Activated CD8-positive, alpha-beta T cell treated with anti-CD3 and anti-CD28 coated beads, Interleukin-2, amount 10 ng/mL, durations not matched to agents 7 days and 5 days (primary cell): ENCODE measurements at regions not wholly inside any gene's neighbourhood (a gene's known extent, or its start where the extent isn't known, plus 50 kb on each side); places are given as distances from the start of the nearest gene placed in this dataset.
A peak's percentile ranks its signal among the peaks of the same experiment; 100 is the strongest.

Source experiments
- ATAC-seq: fragments of 150-1000 bp; cut with Tn5 transposase; one replicate; pipeline ENCODE4 v1.10.0; 2021; ENCODE audit warnings: moderate library complexity
- CTCF ChIA-PET: fragments of 350-600 bp; sonication (Branson Sonifier 250); formaldehyde crosslinking; loops from one replicate; lab custom pipeline; 2021; ENCODE audit warnings: antibody characterized with exemption; lab: Charles Lee
- POLR2A ChIA-PET: fragments of 350-600 bp; sonication (Branson Sonifier 250); formaldehyde crosslinking; loops from one replicate; lab custom pipeline; 2021; ENCODE audit warnings: antibody characterized with exemption; lab: Charles Lee
- DNase-seq: peaks from one replicate; pipeline ENCODE4 v3.0.0-alpha.2; 2020
- H3K27ac Mint-ChIP-seq: one replicate; pipeline ENCODE4 v1.8.0; 2021; ENCODE audit warnings: mild to moderate bottlenecking, mixed read lengths
- H3K27me3 Mint-ChIP-seq: one replicate; pipeline ENCODE4 v1.8.0; 2021; ENCODE audit warnings: low read depth, mixed read lengths
- H3K36me3 Mint-ChIP-seq: one replicate; pipeline ENCODE4 v1.8.0; 2021; ENCODE audit warnings: low read depth, mixed read lengths
- H3K4me1 Mint-ChIP-seq: one replicate; pipeline ENCODE4 v1.8.0; 2021; ENCODE audit warnings: low read depth, mixed read lengths
- H3K4me3 Mint-ChIP-seq: one replicate; pipeline ENCODE4 v1.8.0; 2021; ENCODE audit warnings: mild to moderate bottlenecking, mixed read lengths
- H3K9me3 Mint-ChIP-seq: one replicate; pipeline ENCODE4 v1.8.0; 2022; ENCODE audit warnings: mixed read lengths; ENCODE audit not compliant: insufficient read depth

GRCh38 chr12:46459861-46460545, 87.4 kb upstream of the SLC38A2 start:
- ATAC-seq, result peak; percentile 45
- Mint-ChIP-seq H3K4me3 (peak overlapping the region; percentile 53), H3K27me3 (no peaks in the 10 kb centered on the region), H3K36me3 (peaks cover 3% of the 10 kb centered on the region), H3K27ac (peak overlapping the region; percentile 92), H3K9me3 (peaks cover 9% of the 10 kb centered on the region), H3K4me1 (peaks cover 62% of the 10 kb centered on the region)
- peak; percentile 40 for DNase-seq
- ChIA-PET CTCF (interaction anchor here (0.8 to 2.0 kb wide), 7 partner anchors 10 to 201 kb away, joined by 3 to 17 read pairs (median 5); no protein-coding TSS in a partner anchor), POLR2A (interaction anchor here (0.7 to 3.0 kb wide), 10 partner anchors 10 to 191 kb away, joined by 3 to 14 read pairs (median 5); partner anchors contain the start of gene SLC38A1)

- H3K27me3 Mint-ChIP-seq, result no peaks in the 10 kb centered on the region
- H3K9me3 Mint-ChIP-seq, result peaks cover under 1% of the 10 kb centered on the region
- DNase-seq (peak; percentile 53), ATAC-seq (peak; percentile 67)
- H3K4me1 Mint-ChIP-seq, result peaks cover 68% of the 10 kb centered on the region
- peak overlapping the region; percentile 45 for H3K4me3 Mint-ChIP-seq
- POLR2A ChIA-PET, result interaction anchor here (0.6 to 3.0 kb wide), 10 partner anchors 11 to 244 kb away, joined by 3 to 14 read pairs (median 4); partner anchors contain the start of gene SLC38A1
- peaks cover 2% of the 10 kb centered on the region for H3K36me3 Mint-ChIP-seq
- H3K27ac Mint-ChIP-seq, result peak overlapping the region; percentile 88
- CTCF ChIA-PET, result interaction anchor here (0.7 to 2.0 kb wide), 5 partner anchors 11 to 203 kb away, joined by 3 to 17 read pairs (median 4); no protein-coding TSS in a partner anchor
Measured at GRCh38 chr12:46459111-46459510, 86.5 kb upstream of the SLC38A2 start.

- Mint-ChIP-seq H3K9me3 (no peaks in the 10 kb centered on the region), H3K36me3 (peaks cover 2% of the 10 kb centered on the region), H3K27ac (peak overlapping the region; percentile 88), H3K4me1 (peaks cover 68% of the 10 kb centered on the region), H3K4me3 (peak overlapping the region; percentile 45), H3K27me3 (no peaks in the 10 kb centered on the region)
- no peak for DNase-seq
- ChIA-PET POLR2A (interaction anchor here (0.6 to 3.0 kb wide), 8 partner anchors 11 to 244 kb away, joined by 3 to 14 read pairs (median 4); partner anchors contain the start of gene SLC38A1), CTCF (interaction anchor here (0.7 to 1.9 kb wide), 4 partner anchors 11 to 204 kb away, joined by 3 to 6 read pairs (median 4); no protein-coding TSS in a partner anchor)
- ATAC-seq, result peak; percentile 51
Measured at GRCh38 chr12:46458500-46459102, 86.0 kb upstream of the SLC38A2 start.

- H3K27me3 Mint-ChIP-seq, result no peaks in the 10 kb centered on the region
- CTCF ChIA-PET, result interaction anchor here (1.8 to 1.9 kb wide), 2 partner anchors 12 to 74 kb away, joined by 4 to 6 read pairs; no protein-coding TSS in a partner anchor
- no peaks in the 10 kb centered on the region for H3K9me3 Mint-ChIP-seq
- H3K36me3 Mint-ChIP-seq, result peaks cover 2% of the 10 kb centered on the region
- peak overlapping the region; percentile 88 for H3K27ac Mint-ChIP-seq
- H3K4me3 Mint-ChIP-seq, result no peak overlapping the region
- ATAC-seq (no peak), DNase-seq (no peak)
- peaks cover 68% of the 10 kb centered on the region for H3K4me1 Mint-ChIP-seq
- POLR2A ChIA-PET, result interaction anchor here (1.4 kb wide), 1 partner anchor 86 kb away, joined by 4 read pairs; no protein-coding TSS in a partner anchor
Measured at GRCh38 chr12:46457958-46458357, 85.4 kb upstream of the SLC38A2 start.

DNA sequence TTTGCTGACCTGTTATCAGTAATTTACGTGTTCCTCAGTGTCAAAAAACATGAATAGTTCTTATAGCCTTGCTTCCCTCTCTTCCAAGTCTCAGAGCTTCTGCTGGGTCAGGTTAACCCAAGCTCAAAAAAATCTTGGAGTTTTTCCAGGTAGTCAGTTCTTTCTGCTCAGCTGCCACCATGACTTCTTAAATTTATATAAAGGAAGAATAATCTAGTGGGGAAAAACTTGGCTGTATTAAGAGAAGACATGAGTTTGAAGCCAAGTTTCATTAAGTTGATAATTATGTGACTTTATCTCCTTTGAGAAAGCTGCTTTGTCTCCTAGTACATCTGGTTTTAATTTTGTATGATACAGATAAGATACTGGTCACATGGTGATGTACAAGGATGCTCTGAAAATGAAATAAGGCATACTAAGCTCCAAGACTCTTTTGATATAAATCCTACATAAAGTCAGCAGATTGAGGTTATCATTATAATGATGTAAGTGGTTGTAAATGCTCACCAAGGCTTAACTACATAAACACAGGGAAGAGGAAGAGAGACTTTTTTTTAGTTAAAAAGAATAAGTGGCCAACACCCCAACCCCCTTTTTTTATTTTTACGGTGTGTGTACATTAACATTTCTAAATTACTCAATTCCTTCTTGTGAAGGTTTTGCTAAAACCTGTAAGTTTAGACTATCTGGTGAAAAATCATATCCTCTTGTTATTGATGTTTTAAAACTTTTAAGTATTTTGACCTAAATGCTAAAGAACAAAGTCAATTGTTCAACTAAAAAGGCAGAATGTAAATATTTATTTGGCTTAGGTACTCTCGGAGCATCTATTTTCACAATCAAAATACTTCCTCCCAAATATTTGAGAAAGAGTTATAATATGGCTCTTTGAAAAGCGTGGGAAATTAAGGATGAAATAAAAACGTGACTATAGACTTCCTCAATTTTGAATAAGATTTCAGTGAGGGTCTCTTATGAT, 84.1 kb upstream of the SLC38A2 start:
- H3K4me3 Mint-ChIP-seq, result no peak overlapping the region

GRCh38 chr12:46455648-46456352, 83.2 kb upstream of the SLC38A2 start:
- Mint-ChIP-seq H3K4me1 (peaks cover 65% of the 10 kb centered on the region), H3K9me3 (no peaks in the 10 kb centered on the region), H3K27ac (peak overlapping the region; percentile 73), H3K27me3 (no peaks in the 10 kb centered on the region), H3K36me3 (peaks cover 3% of the 10 kb centered on the region), H3K4me3 (peak overlapping the region; percentile 1)
- ChIA-PET CTCF (interaction anchor here (0.9 to 1.6 kb wide), 8 partner anchors 13 to 207 kb away, joined by 3 to 6 read pairs (median 3); no protein-coding TSS in a partner anchor), POLR2A (interaction anchor here (0.9 to 2.8 kb wide), 7 partner anchors 14 to 88 kb away, joined by 3 to 18 read pairs (median 4); partner anchors contain the start of gene SLC38A2)
- ATAC-seq (no peak), DNase-seq (no peak)

More for the DNA sequence above, 84.1 kb upstream of the SLC38A2 start:
- ATAC-seq (no peak), DNase-seq (no peak)
- Mint-ChIP-seq H3K9me3 (no peaks in the 10 kb centered on the region), H3K27ac (peak overlapping the region; percentile 36), H3K36me3 (peaks cover 2% of the 10 kb centered on the region), H3K4me1 (peaks cover 67% of the 10 kb centered on the region), H3K27me3 (no peaks in the 10 kb centered on the region)
- POLR2A ChIA-PET, result interaction anchor here (0.9 to 2.8 kb wide), 4 partner anchors 13 to 85 kb away, joined by 3 to 18 read pairs (median 7); partner anchors contain the start of gene SLC38A2
- CTCF ChIA-PET, result interaction anchor here (0.9 to 1.6 kb wide), 5 partner anchors 12 to 86 kb away, joined by 3 to 5 read pairs (median 3); no protein-coding TSS in a partner anchor

- ATAC-seq, result peak; percentile 31
- CTCF ChIA-PET, result interaction anchor here (1.1 to 1.5 kb wide), 4 partner anchors 16 to 207 kb away, joined by 3 to 6 read pairs (median 4); no protein-coding TSS in a partner anchor
- Mint-ChIP-seq H3K4me3 (no peak overlapping the region), H3K9me3 (no peaks in the 10 kb centered on the region), H3K4me1 (peaks cover 65% of the 10 kb centered on the region), H3K36me3 (peaks cover 3% of the 10 kb centered on the region), H3K27me3 (no peaks in the 10 kb centered on the region), H3K27ac (peak overlapping the region; percentile 73)
- DNase-seq, result no peak
- POLR2A ChIA-PET, result interaction anchor here (0.7 to 2.8 kb wide), 7 partner anchors 14 to 87 kb away, joined by 3 to 18 read pairs (median 4); no protein-coding TSS in a partner anchor
Measured at GRCh38 chr12:46454981-46455380, 82.4 kb upstream of the SLC38A2 start.

GRCh38 chr12:46453428-46453827, 80.9 kb upstream of the SLC38A2 start:
- POLR2A ChIA-PET, result no interaction called here
- ATAC-seq (no peak), DNase-seq (no peak)
- peaks cover 60% of the 10 kb centered on the region for H3K4me1 Mint-ChIP-seq
- no peak overlapping the region for H3K4me3 Mint-ChIP-seq
- peaks cover 7% of the 10 kb centered on the region for H3K36me3 Mint-ChIP-seq
- peak overlapping the region; percentile 12 for H3K27ac Mint-ChIP-seq
- H3K9me3 Mint-ChIP-seq, result no peaks in the 10 kb centered on the region
- CTCF ChIA-PET, result no interaction called here
- no peaks in the 10 kb centered on the region for H3K27me3 Mint-ChIP-seq

- Mint-ChIP-seq H3K36me3 (peaks cover 7% of the 10 kb centered on the region), H3K27ac (no peak overlapping the region), H3K9me3 (no peaks in the 10 kb centered on the region), H3K4me1 (peaks cover 53% of the 10 kb centered on the region), H3K4me3 (no peak overlapping the region), H3K27me3 (no peaks in the 10 kb centered on the region)
- POLR2A ChIA-PET, result no interaction called here
- CTCF ChIA-PET, result no interaction called here
- ATAC-seq (no peak), DNase-seq (no peak)
Measured at GRCh38 chr12:46452776-46453175, 80.2 kb upstream of the SLC38A2 start.

GRCh38 chr12:46452061-46452615, 79.6 kb upstream of the SLC38A2 start:
- Mint-ChIP-seq H3K27me3 (no peaks in the 10 kb centered on the region), H3K4me1 (peaks cover 51% of the 10 kb centered on the region), H3K36me3 (peaks cover 8% of the 10 kb centered on the region), H3K4me3 (no peak overlapping the region), H3K27ac (no peak overlapping the region), H3K9me3 (no peaks in the 10 kb centered on the region)
- CTCF ChIA-PET, result no interaction called here
- DNase-seq (no peak), ATAC-seq (no peak)
- POLR2A ChIA-PET, result no interaction called here
